Choroid plexus epithelial cell (primary cell): ENCODE measurements at regions not wholly inside any gene's neighbourhood (a gene's known extent, or its start where the extent isn't known, plus 50 kb on each side); places are given as distances from the start of the nearest gene placed in this dataset.

ENCODE experiments used
- DNase-seq: peaks from one replicate; pipeline ENCODE4 v3.0.0-alpha.2; 2010; ENCODE audit warnings: low read depth
- H3K4me3 ChIP-seq: 2 replicates; pipeline ENCODE4 v1.5.1; 2011; ENCODE audit warnings: low read depth, mild to moderate bottlenecking, control low read depth, low read length, moderate library complexity
- TF ChIP-seq, protein P1 (sequence below): conservative IDR thresholded peaks from 2 replicates; pipeline ENCODE4 v1.5.1; 2011; ENCODE audit warnings: low read depth, mild to moderate bottlenecking, control low read depth, inconsistent platforms, low read length, moderate library complexity

DNA sequence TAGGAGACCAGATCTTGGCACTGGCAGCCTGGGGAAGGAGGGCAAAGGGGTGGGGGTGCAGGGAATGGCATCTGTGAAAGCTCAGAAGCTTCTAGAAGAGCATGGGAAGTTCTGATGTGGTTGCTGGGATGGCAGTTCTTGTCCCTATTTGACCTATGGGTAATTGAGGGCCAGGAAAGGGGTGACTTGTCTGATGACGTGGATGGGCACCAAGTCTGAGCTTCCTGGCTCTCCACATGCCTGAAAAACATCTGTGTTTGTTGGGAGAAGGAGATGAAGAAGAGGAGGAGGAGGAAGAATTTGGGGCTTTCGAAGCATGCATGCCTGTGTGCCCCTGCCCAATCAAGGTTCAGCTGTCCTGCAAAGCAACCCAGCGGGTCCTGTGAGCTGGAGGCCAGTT lies 158.8 kb downstream of the SMAD6 start:
- TF ChIP-seq, protein P1, sequence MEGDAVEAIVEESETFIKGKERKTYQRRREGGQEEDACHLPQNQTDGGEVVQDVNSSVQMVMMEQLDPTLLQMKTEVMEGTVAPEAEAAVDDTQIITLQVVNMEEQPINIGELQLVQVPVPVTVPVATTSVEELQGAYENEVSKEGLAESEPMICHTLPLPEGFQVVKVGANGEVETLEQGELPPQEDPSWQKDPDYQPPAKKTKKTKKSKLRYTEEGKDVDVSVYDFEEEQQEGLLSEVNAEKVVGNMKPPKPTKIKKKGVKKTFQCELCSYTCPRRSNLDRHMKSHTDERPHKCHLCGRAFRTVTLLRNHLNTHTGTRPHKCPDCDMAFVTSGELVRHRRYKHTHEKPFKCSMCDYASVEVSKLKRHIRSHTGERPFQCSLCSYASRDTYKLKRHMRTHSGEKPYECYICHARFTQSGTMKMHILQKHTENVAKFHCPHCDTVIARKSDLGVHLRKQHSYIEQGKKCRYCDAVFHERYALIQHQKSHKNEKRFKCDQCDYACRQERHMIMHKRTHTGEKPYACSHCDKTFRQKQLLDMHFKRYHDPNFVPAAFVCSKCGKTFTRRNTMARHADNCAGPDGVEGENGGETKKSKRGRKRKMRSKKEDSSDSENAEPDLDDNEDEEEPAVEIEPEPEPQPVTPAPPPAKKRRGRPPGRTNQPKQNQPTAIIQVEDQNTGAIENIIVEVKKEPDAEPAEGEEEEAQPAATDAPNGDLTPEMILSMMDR: no peak
- no peak overlapping the region for H3K4me3 ChIP-seq
- no peak for DNase-seq

DNA sequence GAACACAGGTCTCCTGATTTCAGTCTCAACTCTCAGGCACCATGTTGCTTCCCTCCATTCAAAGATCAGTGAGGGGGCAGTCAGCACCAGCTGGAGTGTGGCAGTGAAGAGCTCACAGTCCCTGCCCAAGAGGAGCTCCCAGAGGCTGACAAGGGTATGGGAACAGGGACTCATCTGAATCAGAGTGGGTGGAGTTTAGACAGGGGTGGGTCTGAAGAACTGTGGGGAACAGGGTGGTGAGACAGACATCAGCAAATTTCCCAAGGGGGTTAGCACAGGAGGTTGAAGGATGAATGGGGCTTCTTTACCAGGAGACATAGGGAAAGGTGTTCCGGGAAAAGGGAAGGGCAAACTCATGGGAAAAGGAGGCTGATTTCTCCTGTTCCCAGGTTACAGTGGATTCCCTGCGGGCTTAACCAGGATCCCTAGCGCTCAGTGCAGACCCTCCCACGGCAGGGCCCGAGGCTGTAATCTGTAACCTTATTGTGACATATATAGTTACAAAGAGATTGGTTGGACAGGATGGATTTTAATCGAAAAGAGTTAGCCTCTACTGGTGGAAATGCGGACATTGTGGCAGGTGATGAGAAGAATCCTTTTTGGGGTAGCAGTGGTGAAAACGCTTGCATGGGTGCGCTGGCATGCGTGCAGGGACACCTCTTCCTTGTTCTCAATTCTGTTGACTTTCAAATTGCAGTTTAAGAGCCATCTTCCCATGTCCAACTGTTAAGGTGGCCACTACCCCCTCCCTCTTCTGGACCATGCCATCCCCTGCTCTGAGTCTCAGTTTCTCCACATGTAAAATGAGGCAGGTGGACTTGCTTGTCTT lies 160.3 kb downstream of the SMAD6 start:
- H3K4me3 ChIP-seq: no peak overlapping the region
- no peak for DNase-seq
- TF ChIP-seq, protein P1: no peak

DNA sequence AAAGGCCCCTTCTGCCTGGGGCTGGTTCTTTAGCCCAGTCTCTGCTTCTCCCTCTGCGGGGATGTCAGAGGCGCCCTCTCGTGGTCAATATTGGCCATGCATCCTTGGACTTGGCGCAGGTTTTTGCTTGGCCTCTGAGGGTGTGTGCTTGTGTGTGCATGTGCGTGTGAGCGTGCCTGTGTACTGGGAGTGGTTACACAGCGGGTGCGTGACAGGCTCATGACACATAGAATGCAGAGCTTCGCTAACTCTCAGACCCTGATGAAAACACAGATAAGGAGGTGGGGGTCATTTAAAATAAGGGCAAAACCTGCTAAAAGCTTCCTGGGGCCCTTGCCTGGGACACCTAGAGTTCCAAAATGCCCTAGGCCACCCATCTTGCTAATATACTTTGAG lies 160.9 kb downstream of the SMAD6 start:
- H3K4me3 ChIP-seq: no peak overlapping the region
- TF ChIP-seq, protein P1: peak; percentile 98
- DNase-seq: peak; percentile 87

DNA sequence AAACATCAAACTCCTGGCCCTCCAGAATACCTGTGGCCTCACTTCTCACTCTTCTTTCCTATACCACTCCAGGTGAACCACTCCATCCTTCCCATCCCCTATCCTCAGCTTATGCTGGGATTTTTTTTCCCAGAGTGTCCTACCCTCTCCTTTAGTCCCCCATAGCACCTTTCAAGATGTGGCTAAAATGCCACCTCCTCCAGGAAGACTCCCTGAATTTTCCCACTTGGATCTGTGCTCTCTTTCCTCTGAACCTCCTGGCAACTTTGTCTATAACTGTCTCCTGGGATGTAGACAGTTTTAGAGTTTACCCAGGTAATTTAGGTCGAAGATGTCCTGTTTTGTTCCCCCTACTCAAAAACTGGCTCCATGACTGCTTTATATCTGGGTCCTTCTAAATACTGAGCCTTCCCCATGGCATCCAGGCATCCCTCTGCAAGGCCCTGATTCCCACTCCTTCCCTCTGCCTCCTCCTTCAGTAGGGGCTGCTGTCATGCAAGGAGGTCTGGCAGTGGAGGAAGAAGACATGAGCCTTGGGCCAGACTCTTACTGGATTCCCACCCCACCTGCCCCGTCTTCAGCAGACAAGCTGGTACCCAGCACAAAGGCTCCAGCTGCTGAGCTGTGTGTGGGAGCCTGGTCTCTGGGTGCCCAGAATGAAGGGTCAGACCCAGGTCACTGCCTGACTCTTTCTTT lies 161.5 kb downstream of the SMAD6 start:
- TF ChIP-seq, protein P1: no peak
- DNase-seq: no peak
- H3K4me3 ChIP-seq: no peak overlapping the region

DNA sequence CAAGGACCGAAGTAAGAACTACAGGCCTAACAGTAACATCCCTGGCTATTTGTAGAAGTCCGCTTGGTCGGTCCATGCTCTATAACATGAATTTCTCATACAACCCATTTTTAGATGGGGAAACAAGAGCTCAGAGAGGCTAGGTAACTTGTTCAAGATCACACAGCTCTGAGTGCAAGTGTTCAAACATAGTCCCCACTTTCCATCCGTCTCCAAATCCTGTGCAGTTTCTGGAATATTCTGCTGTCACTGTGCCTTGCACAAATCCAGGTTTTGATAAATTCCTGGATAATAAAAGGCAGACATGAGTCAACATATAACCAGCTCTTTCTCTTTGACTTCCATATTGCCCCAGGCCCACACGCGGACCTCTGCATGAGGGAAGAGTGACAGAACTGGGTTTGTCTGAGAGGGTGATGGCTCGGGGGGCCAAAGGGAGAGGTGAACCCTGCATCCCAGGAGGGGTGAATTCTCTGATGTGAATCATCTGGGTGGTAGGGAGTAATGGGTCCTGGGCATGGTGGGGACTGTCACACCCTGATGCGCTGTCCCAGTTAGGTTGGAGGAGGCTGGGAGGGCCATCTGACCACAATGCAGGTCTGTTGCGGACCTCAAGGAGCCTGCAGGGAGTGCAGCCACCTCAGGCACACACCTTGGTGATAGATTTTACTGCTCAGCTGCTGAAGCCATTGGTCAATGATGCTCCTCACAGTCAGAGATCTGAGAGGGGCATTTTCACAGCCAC lies 162.2 kb downstream of the SMAD6 start:
- H3K4me3 ChIP-seq: no peak overlapping the region
- no peak for DNase-seq
- TF ChIP-seq, protein P1: no peak

GRCh38 chr15:66864871-66865281 lies 162.8 kb downstream of the SMAD6 start:
- TF ChIP-seq, protein P1: no peak
- H3K4me3 ChIP-seq: no peak overlapping the region
- DNase-seq: no peak
